ENCODE measurements at regions not wholly inside any gene's neighbourhood (a gene's known extent, or its start where the extent isn't known, plus 50 kb on each side); places are given as distances from the start of the nearest gene placed in this dataset.
"Not testable (repeated sequence)": the region's sequence is repeated elsewhere in the genome, so short reads cannot be mapped to it uniquely, and the experiment has no call there.

- not testable (repeated sequence) for DNase-seq
Observed at GRCh38 chr2:76697439-76697838, 824.7 kb downstream of the LRRTM4 start.

- no peak for DNase-seq
Observed at GRCh38 chr2:76692908-76693307, 829.3 kb downstream of the LRRTM4 start.

- no peak for DNase-seq
Observed at GRCh38 chr2:76688732-76689131, 833.4 kb downstream of the LRRTM4 start.

- DNase-seq: no peak
Observed at GRCh38 chr2:76687923-76688322, 834.3 kb downstream of the LRRTM4 start.

GRCh38 chr2:76684756-76685155, 837.4 kb downstream of the LRRTM4 start:
- no peak for DNase-seq

- no peak for DNase-seq
Observed at GRCh38 chr2:76679025-76679396, 843.2 kb downstream of the LRRTM4 start.

GRCh38 chr2:76678383-76679024, 843.7 kb downstream of the LRRTM4 start:
- DNase-seq: no peak

GRCh38 chr2:76675212-76675611, 847.0 kb downstream of the LRRTM4 start:
- DNase-seq: no peak

- DNase-seq: no peak
Observed at GRCh38 chr2:76672798-76673197, 849.4 kb downstream of the LRRTM4 start.

- DNase-seq: no peak
Observed at GRCh38 chr2:76669966-76670465, 852.2 kb downstream of the LRRTM4 start.

- DNase-seq: no peak
Observed at GRCh38 chr2:76668279-76668678, 853.9 kb downstream of the LRRTM4 start.

- DNase-seq: no peak
Observed at GRCh38 chr2:76667821-76668271, 854.3 kb downstream of the LRRTM4 start.

- DNase-seq: no peak
Observed at GRCh38 chr2:76642129-76642528, 880.0 kb downstream of the LRRTM4 start.

- no peak for DNase-seq
Observed at GRCh38 chr2:76641506-76641905, 880.7 kb downstream of the LRRTM4 start.

- DNase-seq: no peak
Observed at GRCh38 chr2:76640905-76641304, 881.3 kb downstream of the LRRTM4 start.

- DNase-seq: no peak
Observed at GRCh38 chr2:76639171-76639680, 883.0 kb downstream of the LRRTM4 start.

- no peak for DNase-seq
Observed at GRCh38 chr2:76633276-76633921, 888.8 kb downstream of the LRRTM4 start.

GRCh38 chr2:76625101-76625500, 897.1 kb downstream of the LRRTM4 start:
- DNase-seq: no peak

GRCh38 chr2:76613330-76613729, 902.6 kb upstream of the GCFC2 start:
- DNase-seq: no peak

GRCh38 chr2:76612764-76613163, 902.0 kb upstream of the GCFC2 start:
- DNase-seq: no peak

- no peak for DNase-seq
Observed at GRCh38 chr2:76610451-76610850, 899.7 kb upstream of the GCFC2 start.

- DNase-seq: peak; percentile 34
Observed at GRCh38 chr2:76599732-76600368, 889.1 kb upstream of the GCFC2 start.

GRCh38 chr2:76584474-76584873, 873.8 kb upstream of the GCFC2 start:
- DNase-seq: no peak

GRCh38 chr2:76579911-76580310, 869.2 kb upstream of the GCFC2 start:
- no peak for DNase-seq
